GM18951 (cell line): ENCODE measurements at regions not wholly inside any gene's neighbourhood (a gene's known extent, or its start where the extent isn't known, plus 50 kb on each side); places are given as distances from the start of the nearest gene placed in this dataset.

Experiments
- POLR2A ChIP-seq: IDR thresholded peaks from 4 replicates; pipeline ENCODE4 v1.6.1; 2011; ENCODE audit warnings: mild to moderate bottlenecking; ENCODE audit not compliant: insufficient read length, insufficient read depth; ENCODE audit errors: extremely low read depth
- in situ Hi-C: fragments of 300-500 bp; cut with MboI; formaldehyde crosslinking; loops from one replicate; pipeline ENCODE4 v1.12.0; 2022; ENCODE audit warnings: low sequenced_read_pairs, mixed read lengths, inconsistent platforms; ENCODE audit not compliant: unreplicated experiment

DNA sequence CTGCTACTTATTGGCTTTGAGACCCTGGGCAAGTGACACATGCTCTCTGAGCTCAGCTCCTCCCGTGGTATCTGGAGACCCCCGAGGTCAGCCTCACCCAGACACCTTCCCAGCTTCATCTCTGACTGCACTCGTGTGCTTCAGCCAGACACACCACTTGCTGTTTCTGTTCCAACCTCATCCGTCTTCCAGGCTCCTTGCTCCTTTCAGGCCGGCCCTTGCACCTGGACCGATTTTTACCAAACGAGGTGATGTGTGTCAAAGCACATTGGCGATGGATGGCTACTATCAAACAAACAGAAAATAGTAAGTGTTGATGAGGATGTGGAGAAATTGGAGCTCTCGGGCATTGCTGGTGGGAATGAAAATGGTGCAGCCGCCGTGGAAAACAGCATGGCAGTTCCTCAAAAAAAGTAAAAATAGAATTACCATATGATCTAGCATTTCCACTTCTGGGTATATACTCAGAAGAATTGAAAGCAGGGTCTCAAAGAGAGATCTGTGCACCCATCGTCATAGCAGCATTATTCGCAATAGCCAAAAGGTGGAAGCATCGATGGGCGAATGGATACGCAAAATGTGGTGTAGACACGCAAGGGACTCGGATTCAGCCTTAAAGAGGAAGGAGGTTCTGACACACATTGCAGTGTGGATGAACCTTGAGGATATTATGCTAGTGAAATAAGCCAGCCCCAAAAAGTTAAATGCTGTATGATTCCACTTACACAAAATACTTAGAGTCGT is 96.1 kb upstream of the IER5L start:
- no peak for TF ChIP-seq POLR2A
- in situ Hi-C loops: no loop called here

- no peak for TF ChIP-seq POLR2A
- in situ Hi-C loops: no loop called here
Measured at GRCh38 chr9:129273136-129273895, 95.3 kb upstream of the IER5L start.

DNA sequence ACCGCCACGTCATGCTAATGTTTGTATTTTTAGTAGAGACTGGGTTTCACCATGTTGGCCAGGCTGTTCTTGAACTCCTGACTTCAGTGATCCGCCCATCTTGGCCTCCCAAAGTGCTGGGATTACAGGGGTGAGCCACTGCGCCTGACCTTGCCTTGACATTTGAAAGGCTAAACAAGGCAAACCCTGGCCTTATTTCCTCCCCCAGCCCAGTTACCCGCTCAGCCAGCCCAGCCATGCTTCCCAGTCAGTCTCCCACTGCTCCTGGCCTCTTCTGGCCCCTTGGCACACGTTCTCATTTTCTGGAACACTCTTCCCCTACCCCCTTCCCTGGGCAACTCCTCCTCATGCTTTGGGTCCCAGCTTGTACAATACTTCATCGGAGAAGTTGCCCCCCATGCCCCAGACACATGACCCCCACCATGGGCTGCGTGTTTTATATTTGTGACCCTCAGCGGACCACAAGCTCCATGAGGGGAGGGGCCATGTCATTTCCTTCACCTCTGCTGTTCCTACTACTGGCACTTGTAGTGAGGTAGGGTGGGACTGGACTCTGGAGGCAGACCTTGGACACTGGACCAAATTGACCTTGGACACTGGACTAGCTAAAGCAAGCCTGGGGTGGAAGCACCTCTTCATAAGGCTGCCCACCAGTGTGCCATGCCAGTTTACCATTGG is 94.4 kb upstream of the IER5L start:
- TF ChIP-seq POLR2A: no peak
- in situ Hi-C loops: no loop called here

DNA sequence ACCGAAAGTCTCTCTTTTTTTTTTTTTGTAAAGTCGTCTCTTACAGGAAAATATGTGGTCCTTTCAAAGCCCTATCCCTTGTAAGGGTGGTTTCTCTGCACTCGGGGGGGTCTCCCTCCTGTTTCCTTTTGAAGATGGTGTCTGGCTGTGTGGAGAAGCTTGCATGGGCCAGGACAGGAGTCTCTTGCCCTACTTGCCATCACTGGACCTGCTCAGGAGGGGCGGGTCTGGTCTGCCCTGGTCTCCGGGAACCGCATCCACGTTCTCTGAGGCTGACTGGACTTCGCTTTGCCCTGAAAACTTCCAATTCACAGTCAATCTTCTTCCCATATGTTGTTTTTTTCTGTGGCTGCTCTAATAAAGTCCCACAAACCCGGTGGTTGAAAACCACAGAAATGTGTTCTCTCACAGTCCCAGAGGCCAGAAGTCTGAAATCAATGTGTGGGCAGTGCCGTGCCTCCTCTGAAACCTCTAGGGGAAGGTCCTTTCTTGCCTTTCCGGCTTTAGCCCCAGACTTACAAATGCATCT is 92.9 kb upstream of the IER5L start:
- no peak for TF ChIP-seq POLR2A
- in situ Hi-C loops: no loop called here

DNA sequence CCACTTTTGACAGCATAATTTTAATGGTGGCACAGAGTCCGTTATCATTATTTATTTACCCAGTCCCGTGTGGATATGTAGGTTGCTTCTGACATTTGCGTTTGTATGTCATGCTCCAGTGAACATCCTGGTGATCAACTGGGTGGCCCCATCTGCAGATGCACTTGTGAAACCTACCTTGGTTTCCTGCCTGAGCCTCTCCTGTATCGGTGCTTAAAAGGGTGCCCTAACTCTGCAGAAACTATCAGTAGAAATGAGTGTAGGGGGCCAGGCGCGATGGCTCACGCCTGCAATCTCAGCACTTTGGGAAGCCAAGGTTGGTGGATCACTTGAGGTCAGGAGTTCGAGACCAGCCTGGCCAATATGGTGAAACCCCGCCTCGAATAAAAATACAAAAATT is 92.1 kb upstream of the IER5L start:
- in situ Hi-C loops: no loop called here
- no peak for TF ChIP-seq POLR2A

DNA sequence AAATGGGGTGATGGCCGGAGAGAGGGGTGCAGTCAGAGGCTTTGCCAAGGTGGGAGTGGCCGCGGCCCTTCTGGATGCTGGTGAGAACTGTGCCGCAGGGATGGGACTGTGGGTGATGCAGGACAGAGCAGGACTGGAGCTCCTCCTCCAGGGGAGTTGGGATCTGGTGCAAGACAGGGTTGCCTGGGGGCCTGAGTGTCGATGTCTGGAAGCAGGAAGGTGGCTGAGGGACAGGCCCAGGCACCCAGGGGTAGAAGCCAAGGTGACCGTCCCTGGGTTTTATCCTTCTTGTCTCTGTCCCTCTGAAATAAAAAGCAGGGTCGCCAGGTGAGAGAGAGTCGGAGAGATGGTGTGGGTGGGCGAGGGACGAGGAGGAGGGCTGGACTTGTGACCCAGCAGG is 89.1 kb upstream of the IER5L start:
- in situ Hi-C loops: no loop called here
- no peak for TF ChIP-seq POLR2A

DNA sequence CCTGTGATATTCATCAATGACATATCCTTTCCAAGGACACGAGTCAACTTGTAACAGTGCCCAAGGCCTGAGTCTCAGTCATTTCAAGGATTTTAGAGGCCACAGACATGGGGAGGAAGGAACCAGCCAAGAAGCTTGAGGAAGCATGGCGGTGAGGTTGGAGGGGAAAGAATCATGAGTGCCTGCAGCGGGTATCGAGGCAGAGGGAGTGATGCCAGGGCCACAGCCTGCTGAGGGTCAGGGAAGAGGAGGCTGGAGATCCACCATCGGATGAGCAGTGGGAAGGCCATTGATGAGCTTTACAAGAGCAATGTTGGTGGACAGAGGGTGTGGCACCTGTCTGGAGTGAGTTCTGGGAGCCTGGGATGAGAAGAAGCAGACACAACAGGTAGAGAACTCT is 88.5 kb upstream of the IER5L start:
- in situ Hi-C loops: no loop called here
- TF ChIP-seq POLR2A: no peak

DNA sequence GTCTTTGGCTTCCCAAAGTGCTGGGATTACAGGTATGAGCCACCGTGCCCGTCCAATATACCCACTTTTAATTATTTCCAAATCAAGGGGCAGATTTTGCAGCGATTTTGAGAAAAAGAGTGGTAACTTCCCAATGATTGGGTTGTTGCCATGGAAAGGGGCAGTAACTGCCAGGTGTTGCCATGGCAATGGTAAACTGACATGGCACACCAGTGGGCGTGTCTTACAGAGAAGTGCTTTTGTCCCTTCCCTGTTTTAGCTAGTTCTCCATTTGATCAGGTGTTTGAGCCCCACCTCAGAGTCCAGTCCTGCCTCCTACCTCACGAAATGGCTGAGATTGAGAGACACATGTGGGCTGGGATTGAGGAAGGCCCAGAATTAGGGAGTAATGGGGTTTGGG is 86.3 kb upstream of the IER5L start:
- TF ChIP-seq POLR2A: no peak
- in situ Hi-C loops: no loop called here

GRCh38 chr9:129263836-129264235 is 85.8 kb upstream of the IER5L start:
- in situ Hi-C loops: no loop called here
- no peak for TF ChIP-seq POLR2A

DNA sequence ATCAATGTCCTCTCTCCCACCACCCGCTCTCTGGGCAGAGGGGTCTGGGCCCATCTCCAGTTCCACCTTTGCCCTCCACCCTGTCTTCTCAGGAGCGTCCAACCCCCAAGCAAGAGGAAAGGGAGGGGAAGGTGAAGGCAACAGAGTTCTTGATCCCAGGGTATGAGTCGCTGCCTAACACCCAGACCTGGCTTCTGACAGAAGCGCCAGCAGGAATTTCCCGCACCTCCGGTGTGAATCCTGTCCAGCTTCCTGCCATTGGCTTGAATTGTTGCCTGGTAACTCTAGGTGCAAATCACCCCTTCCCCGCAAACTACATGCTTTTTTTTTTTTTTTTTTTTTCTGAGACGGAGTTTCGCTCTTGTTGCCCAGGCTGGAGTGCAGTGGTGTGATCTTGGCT is 84.2 kb upstream of the IER5L start:
- no peak for TF ChIP-seq POLR2A
- in situ Hi-C loops: no loop called here

DNA sequence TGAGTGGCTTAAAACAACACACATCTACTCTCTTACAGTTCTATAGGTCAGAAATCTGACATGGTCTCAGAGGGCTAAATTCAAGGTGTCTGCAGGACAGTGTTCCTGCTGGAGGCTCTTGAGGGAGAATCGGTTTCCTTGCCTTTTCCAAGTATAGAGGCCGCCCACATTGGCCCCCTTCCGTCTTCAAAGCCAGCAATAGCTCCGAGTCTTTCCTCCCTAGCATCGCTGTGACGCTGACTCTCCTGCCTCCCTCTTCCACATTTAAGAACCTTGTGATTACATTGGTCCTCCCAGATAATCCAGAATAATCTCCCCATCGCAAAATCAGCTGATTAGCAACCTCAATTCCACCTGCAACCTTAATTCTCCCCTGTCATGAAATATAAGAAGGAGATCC is 81.3 kb upstream of the IER5L start:
- in situ Hi-C loops: no loop called here
- no peak for TF ChIP-seq POLR2A

DNA sequence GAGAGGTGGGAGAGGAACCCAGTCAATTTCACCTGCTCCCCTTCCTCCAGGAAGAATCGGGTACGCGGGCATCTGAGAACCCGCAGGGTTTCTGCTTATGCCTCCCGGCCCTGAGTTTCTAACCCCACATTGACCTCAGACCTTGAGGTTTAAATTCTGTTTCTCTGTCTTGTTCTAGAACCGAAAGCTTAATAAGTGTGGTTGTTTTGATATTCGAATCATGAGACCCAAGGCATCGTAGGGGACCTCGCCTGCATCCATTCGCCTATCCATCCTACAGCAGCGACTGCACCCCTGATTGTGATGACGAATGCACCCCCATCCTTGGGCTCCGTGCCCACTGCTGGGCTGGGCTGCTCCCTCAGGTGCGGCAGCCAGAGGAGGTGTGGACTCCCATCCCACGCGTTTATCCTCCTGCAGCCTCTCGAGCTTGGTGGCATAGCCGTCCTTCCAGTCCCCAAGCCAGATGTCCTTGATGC is 80.8 kb upstream of the IER5L start:
- no peak for TF ChIP-seq POLR2A
- in situ Hi-C loops: no loop called here

DNA sequence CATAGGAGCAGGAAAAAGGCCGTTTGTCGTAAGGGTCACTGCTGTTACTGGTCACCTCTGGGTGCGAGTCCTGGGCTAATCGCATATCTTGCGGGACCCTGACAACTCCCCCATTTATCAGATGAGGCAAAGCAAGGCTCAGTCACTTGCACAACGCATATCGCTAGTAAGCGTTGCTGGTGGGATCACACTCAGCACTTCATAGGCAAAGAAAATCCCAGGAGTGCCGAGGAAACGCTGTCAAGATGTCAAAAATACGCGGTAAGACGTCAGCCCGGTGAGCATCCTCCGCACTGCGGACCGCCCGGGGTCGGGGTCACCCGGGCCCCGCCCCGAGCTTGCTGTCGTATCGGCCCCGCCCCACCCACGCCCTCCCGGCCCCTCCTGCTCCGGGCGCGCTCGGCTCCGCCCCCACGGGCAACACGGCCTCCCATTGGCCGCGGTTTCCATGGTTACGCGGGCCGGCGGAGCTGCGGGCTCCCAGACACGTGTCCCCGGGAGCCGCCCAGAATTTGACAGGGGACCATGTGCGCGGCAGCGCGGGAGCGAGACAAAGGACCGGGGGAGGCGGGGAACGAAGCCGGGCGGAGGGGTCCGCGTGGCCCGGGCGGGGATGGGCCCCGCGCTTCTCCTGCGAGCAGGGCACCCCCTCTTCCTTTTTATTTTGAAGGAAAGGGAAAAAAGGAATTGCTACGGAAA is 80.2 kb upstream of the IER5L start:
- no peak for TF ChIP-seq POLR2A
- in situ Hi-C loops: no loop called here
